Uterus (tissue), 3 donors: ENCODE measurements at regions not wholly inside any gene's neighbourhood (a gene's known extent, or its start where the extent isn't known, plus 50 kb on each side); places are given as distances from the start of the nearest gene placed in this dataset.

ENCODE experiments used
- DNase-seq, 2 donors: peaks; one replicate each; pipeline ENCODE4 v3.0.0-alpha.2; 2019 to 2020
- H3K27ac ChIP-seq, 2 donors: fragments of 200-600 bp; sonication (generic); 1 replicate in 1 of 2; 2 replicates in 1 of 2; pipeline ENCODE4 v1.5.1; 2016 to 2018
- H3K27me3 ChIP-seq, 2 donors: fragments of 200-600 bp; sonication (generic); one replicate each; pipeline ENCODE4 v1.5.1; 2018 to 2019; ENCODE audit warnings: control low read depth in 1 of 2
- H3K36me3 ChIP-seq, 2 donors: fragments of 200-600 bp; sonication (generic); one replicate each; pipeline ENCODE4 v1.5.1; 2019; ENCODE audit warnings: control low read depth in 1 of 2
- H3K4me1 ChIP-seq, 2 donors: fragments of 200-600 bp; sonication (generic); one replicate each; pipeline ENCODE4 v1.5.1; 2018 to 2019; ENCODE audit warnings: control low read depth in 1 of 2
- H3K4me3 ChIP-seq, 2 donors: fragments of 200-600 bp; sonication (generic); 1 replicate in 1 of 2; 2 replicates in 1 of 2; pipeline ENCODE4 v1.5.1; 2018 to 2019; ENCODE audit warnings: mild to moderate bottlenecking in 1 of 2
- H3K9me3 ChIP-seq, 2 donors: fragments of 200-600 bp; sonication (generic); one replicate each; pipeline ENCODE4 v1.5.1; 2019; ENCODE audit warnings: control low read depth in 1 of 2
- CTCF ChIP-seq, 4 experiments: fragments of 200-600 bp in 2 of 4; fragments of 450-650 bp in 2 of 4; sonication (generic) in 2 of 4; IDR thresholded peaks; one replicate each; pipeline ENCODE4 v1.5.1; 2016 to 2019; ENCODE audit warnings: antibody characterized with exemption in 4 of 4, mild to moderate bottlenecking in 2 of 4, moderate library complexity in 1 of 4
- POLR2A ChIP-seq, 2 donors: fragments of 450-650 bp; IDR thresholded peaks; one replicate each; pipeline ENCODE4 v1.6.1; 2016; ENCODE audit warnings: antibody characterized with exemption in 2 of 2, mild to moderate bottlenecking in 1 of 2, moderate library complexity in 1 of 2
- intact Hi-C: fragments of 100-400 bp; cut with DNase I; formaldehyde crosslinking; loops from one replicate; pipeline ENCODE4 v1.15.1; 2023; ENCODE audit warnings: low total_unique reads
- donor health status: DM: yes; HTN: yes; CAD: no.

- DNase-seq, result no peak
- no peaks in the 10 kb centered on the region for H3K36me3 ChIP-seq
- H3K27ac ChIP-seq, result no peak overlapping the region
- TF ChIP-seq CTCF (IDR thresholded peaks at IDR 0.05), result no peak
- TF ChIP-seq POLR2A (IDR thresholded peaks at IDR 0.05), result no peak
- H3K4me1 ChIP-seq, result no peaks in the 10 kb centered on the region
- H3K9me3 ChIP-seq, result no peaks in the 10 kb centered on the region
- no peak overlapping the region for H3K4me3 ChIP-seq
- no peaks in the 10 kb centered on the region for H3K27me3 ChIP-seq
- intact Hi-C loops, result no loop called here
Measured at GRCh38 chr6:946546-946945, 253.6 kb upstream of the EXOC2 start.

GRCh38 chr6:939526-940252 is 246.8 kb upstream of the EXOC2 start:
- Histone ChIP-seq H3K9me3 (no peaks in the 10 kb centered on the region), H3K4me3 (no peak overlapping the region), H3K27me3 (no peaks in the 10 kb centered on the region), H3K27ac (no peak overlapping the region), H3K36me3 (no peaks in the 10 kb centered on the region), H3K4me1 (no peaks in the 10 kb centered on the region)
- intact Hi-C loops, result no loop called here
- no peak for DNase-seq
- TF ChIP-seq CTCF (IDR thresholded peaks at IDR 0.05), result no peak
- no peak for TF ChIP-seq POLR2A (IDR thresholded peaks at IDR 0.05)

GRCh38 chr6:938916-939315 is 246.0 kb upstream of the EXOC2 start:
- DNase-seq, result no peak
- Histone ChIP-seq H3K4me3 (no peak overlapping the region), H3K9me3 (no peaks in the 10 kb centered on the region), H3K36me3 (no peaks in the 10 kb centered on the region), H3K27ac (no peak overlapping the region), H3K27me3 (no peaks in the 10 kb centered on the region), H3K4me1 (no peaks in the 10 kb centered on the region)
- intact Hi-C loops, result no loop called here
- TF ChIP-seq POLR2A (IDR thresholded peaks at IDR 0.05) (no peak), CTCF (IDR thresholded peaks at IDR 0.05) (no peak)

GRCh38 chr6:938271-938905 is 245.4 kb upstream of the EXOC2 start:
- no peaks in the 10 kb centered on the region for H3K9me3 ChIP-seq
- no peak for TF ChIP-seq POLR2A (IDR thresholded peaks at IDR 0.05)
- TF ChIP-seq CTCF (IDR thresholded peaks at IDR 0.05), result no peak
- H3K27me3 ChIP-seq, result no peaks in the 10 kb centered on the region
- DNase-seq, result no peak
- H3K27ac ChIP-seq, result no peak overlapping the region
- intact Hi-C loops, result no loop called here
- no peaks in the 10 kb centered on the region for H3K36me3 ChIP-seq
- H3K4me1 ChIP-seq, result no peaks in the 10 kb centered on the region
- no peak overlapping the region for H3K4me3 ChIP-seq

GRCh38 chr6:935582-935981 is 242.6 kb upstream of the EXOC2 start:
- no peaks in the 10 kb centered on the region for H3K36me3 ChIP-seq
- H3K27ac ChIP-seq, result no peak overlapping the region
- H3K27me3 ChIP-seq, result no peaks in the 10 kb centered on the region
- DNase-seq, result no peak
- intact Hi-C loops, result no loop called here
- no peaks in the 10 kb centered on the region for H3K4me1 ChIP-seq
- no peak overlapping the region for H3K4me3 ChIP-seq
- TF ChIP-seq POLR2A (IDR thresholded peaks at IDR 0.05), result no peak
- TF ChIP-seq CTCF (IDR thresholded peaks at IDR 0.05), result no peak
- H3K9me3 ChIP-seq, result no peaks in the 10 kb centered on the region
